ENCODE measurements at regions not wholly inside any gene's neighbourhood (a gene's known extent, or its start where the extent isn't known, plus 50 kb on each side); places are given as distances from the start of the nearest gene placed in this dataset.

DNA sequence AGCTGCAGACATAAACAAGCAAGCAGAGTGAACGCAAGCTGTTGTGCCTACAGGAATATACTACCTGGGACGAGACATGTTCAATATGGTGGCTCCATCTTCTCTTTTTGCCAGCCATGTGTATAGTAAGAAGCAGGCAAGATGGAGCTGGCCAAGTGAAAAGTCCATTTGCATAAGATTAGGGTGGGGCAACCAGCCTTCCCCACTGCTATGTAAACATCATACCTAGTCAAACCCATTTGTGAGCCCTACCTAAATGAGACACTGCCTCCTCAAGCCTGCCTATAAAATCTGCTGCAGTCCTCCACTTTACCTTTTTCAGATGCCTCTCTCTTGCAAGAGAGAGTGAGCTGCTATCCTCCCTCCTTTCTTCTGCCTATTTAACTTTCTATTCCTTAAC lies 370.1 kb upstream of the PMFBP1 start:
- TF ChIP-seq, protein P1, sequence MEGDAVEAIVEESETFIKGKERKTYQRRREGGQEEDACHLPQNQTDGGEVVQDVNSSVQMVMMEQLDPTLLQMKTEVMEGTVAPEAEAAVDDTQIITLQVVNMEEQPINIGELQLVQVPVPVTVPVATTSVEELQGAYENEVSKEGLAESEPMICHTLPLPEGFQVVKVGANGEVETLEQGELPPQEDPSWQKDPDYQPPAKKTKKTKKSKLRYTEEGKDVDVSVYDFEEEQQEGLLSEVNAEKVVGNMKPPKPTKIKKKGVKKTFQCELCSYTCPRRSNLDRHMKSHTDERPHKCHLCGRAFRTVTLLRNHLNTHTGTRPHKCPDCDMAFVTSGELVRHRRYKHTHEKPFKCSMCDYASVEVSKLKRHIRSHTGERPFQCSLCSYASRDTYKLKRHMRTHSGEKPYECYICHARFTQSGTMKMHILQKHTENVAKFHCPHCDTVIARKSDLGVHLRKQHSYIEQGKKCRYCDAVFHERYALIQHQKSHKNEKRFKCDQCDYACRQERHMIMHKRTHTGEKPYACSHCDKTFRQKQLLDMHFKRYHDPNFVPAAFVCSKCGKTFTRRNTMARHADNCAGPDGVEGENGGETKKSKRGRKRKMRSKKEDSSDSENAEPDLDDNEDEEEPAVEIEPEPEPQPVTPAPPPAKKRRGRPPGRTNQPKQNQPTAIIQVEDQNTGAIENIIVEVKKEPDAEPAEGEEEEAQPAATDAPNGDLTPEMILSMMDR (IDR thresholded peaks at IDR 0.05; ENCODE audit: insufficient read depth, low read length), result no peak
- no peak for DNase-seq (ENCODE audit: low read depth)
- no peak overlapping the region for H3K4me3 ChIP-seq (ENCODE audit: low read depth, low read length)

DNA sequence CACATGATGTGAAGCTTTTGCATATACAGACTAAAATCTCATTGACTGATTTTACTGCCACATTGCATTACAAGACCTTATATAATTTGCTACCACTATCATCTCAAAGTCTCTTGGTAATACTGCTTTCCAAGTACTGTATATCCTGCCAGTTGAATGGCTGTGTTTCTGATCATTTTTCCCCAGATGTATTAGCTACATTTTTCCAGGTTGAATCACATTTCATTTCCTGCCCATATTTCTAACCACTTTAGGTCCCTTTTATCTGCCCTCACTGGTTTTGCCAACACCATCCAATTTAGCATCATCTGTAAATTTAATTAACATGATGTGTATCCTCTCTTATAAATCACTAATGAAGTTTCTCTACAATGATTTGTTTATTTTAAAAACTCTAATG lies 365.7 kb upstream of the PMFBP1 start:
- H3K4me3 ChIP-seq (ENCODE audit: low read depth, low read length), result no peak overlapping the region
- peak; percentile 68 for DNase-seq (ENCODE audit: low read depth)
- TF ChIP-seq, protein P1 (IDR thresholded peaks at IDR 0.05; ENCODE audit: insufficient read depth, low read length), result no peak

DNA sequence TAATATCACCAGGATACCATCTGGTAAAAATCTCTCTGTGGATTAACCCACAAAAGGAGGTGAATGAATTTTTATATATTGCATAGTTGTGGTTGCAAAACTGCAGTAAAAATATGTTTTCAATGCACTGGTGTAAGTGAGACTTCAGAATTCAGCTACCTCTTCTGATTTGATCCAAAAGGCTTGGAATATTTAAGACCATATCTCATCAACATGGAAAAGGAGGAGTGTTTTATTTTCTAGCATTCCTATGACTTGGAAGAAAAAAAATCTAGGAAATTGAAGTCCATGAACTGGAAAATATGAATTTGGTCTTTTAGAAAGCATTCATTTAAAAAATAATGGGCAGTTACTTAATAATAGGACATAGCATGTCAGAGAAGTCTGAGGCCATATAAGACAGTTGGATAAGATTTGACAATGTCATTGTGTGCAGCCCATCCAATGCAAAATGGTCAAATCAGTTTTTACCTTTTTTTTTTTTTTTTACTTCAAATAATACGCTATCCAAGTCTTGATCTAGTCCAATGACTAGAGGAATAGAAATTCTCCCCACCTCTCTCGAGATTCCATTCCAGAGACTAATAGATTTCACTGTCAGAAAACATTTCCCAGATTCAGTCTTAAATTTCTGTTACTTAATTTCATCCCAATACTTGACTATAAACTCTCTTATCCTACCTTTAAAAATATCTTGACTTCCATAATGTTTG lies 364.9 kb upstream of the PMFBP1 start:
- no peak overlapping the region for H3K4me3 ChIP-seq (ENCODE audit: low read depth, low read length)
- TF ChIP-seq, protein P1 (IDR thresholded peaks at IDR 0.05; ENCODE audit: insufficient read depth, low read length), result no peak
- DNase-seq (ENCODE audit: low read depth), result peak; percentile 59

DNA sequence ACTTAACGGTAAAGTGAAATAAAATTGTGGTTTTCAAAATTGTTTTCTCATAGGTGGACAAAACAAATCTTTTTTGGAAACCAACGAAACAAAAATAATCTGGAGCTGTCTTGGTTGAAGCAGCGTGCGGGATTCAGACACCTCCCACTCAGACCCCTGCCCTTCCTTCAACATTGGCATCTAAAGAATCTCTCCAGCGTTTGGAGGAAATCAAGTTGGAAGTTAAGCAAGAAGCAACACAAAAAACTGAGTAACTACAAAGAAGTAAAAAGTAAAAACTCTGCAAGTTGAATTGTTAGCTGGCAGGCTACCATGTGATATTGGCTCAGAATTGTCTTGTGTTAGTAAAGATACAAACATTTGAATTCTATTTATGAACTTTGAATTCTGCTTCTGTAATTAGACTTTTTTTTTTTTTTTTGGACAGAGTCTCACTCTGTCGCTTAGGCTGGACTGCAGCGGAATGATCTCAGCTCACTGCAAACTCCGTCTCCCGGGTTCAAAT lies 361.0 kb upstream of the PMFBP1 start:
- H3K4me3 ChIP-seq (ENCODE audit: low read depth, low read length), result no peak overlapping the region
- TF ChIP-seq, protein P1 (IDR thresholded peaks at IDR 0.05; ENCODE audit: insufficient read depth, low read length), result no peak
- DNase-seq (ENCODE audit: low read depth), result peak; percentile 25

DNA sequence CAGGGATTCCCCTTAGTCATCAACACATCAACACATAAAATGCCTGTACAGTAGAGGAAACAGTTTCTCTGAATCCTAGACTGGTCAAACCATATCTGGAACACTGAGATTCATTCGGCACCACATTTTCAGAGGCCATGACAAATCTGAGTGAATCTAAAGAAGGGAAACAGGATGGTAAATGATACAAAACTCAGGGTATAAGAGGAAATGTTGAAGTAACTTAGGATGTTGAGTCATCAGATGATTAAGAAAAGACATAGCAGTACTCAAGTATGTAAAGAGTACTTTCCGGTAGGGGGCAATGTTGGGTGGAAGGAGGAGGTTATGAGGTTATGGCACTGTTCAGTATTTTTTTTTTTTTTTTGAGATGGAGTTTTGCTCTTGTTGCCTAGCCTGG lies 358.5 kb upstream of the PMFBP1 start:
- peak; percentile 66 for DNase-seq (ENCODE audit: low read depth)
- TF ChIP-seq, protein P1 (IDR thresholded peaks at IDR 0.05; ENCODE audit: insufficient read depth, low read length), result peak; percentile 31
- H3K4me3 ChIP-seq (ENCODE audit: low read depth, low read length), result no peak overlapping the region

DNA sequence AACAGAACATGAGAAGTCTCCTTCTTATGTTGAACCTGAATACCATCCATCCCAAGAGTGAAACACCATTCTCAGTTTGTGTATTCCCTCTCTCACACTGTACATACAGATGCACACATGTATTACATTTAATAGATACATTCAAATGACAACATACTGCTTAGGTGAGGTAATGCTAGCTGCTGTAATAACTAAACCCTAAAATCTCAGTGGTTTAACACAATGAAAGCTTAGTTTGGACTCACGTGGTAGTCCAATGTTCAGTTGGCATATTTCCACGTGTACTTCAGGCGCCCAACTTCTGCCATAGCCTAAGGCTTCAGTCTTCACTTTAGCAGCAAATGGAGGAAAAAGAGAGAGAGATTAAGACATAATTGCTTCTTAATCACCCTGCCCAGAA lies 351.1 kb upstream of the PMFBP1 start:
- no peak for DNase-seq (ENCODE audit: low read depth)
- no peak overlapping the region for H3K4me3 ChIP-seq (ENCODE audit: low read depth, low read length)
- TF ChIP-seq, protein P1 (IDR thresholded peaks at IDR 0.05; ENCODE audit: insufficient read depth, low read length), result no peak

DNA sequence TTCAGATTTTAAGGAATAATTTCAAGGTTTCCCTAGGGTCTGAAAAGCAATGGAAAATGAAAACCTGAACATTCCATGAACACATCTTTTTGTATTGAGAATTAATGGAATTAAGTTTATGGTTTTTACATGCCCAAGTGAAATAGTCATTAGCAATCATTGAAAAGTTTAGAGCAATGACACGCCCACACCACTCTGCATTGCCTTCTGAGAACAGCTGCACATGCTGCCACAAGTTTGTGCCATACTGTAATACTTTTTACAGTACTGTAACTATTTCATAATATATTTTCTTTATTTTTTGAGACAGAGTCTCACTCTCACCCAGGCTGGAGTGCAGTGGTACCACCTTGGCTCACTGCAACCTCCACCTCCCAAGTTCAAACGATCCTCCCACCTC lies 345.2 kb upstream of the PMFBP1 start:
- no peak for DNase-seq (ENCODE audit: low read depth)
- no peak overlapping the region for H3K4me3 ChIP-seq (ENCODE audit: low read depth, low read length)
- TF ChIP-seq, protein P1 (IDR thresholded peaks at IDR 0.05; ENCODE audit: insufficient read depth, low read length), result no peak

All from fibroblast of the aortic adventitia (primary cell).